AG09319 (cell line): ENCODE measurements at regions not wholly inside any gene's neighbourhood (a gene's known extent, or its start where the extent isn't known, plus 50 kb on each side); places are given as distances from the start of the nearest gene placed in this dataset.
"Not testable (repeated sequence)": the region's sequence is repeated elsewhere in the genome, so short reads cannot be mapped to it uniquely, and the experiment has no call there.

Experiments used
- DNase-seq: peaks from one replicate; pipeline ENCODE4 v3.0.0-alpha.2; 2010; ENCODE audit warnings: low read depth; ENCODE audit errors: extremely low read depth
- TF ChIP-seq, protein P1 (sequence below): IDR thresholded peaks from 2 replicates; pipeline ENCODE4 v1.5.1; 2011; ENCODE audit warnings: low read depth, mild to moderate bottlenecking, inconsistent platforms, low read length, moderate library complexity

DNA sequence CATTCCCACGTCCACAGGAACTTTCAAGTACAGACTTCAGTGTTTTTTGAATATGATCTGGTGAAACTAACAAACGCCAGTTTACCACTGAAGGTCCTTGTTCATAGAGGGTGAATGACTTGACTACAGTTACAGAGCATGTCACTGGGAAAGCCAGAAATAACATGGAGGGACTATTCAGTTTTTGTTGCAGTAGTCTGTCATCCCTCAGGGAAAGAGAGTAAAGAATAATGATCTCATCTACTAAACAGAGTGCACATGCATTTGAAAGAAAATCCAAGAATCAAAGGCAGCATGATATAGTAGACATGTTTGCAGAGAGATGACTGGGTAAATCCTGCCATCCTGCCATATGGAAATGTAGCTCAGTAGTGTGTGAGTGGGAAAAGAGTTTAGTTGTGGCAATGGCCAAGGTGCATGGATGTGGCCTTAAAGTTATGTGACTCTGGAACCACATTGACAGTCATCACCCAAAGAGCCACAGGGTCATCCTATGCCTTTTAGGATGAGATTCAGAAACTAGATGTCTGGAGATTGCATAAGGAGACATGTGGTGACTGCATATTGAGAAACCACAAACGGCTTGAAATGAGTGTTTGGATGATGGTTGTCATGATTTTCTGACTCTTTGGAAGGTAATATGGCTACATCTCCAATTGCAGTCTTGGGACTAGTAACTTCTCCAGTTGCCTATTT is 125.3 kb upstream of the ZEB2 start:
- no peak for DNase-seq
- TF ChIP-seq, protein P1, sequence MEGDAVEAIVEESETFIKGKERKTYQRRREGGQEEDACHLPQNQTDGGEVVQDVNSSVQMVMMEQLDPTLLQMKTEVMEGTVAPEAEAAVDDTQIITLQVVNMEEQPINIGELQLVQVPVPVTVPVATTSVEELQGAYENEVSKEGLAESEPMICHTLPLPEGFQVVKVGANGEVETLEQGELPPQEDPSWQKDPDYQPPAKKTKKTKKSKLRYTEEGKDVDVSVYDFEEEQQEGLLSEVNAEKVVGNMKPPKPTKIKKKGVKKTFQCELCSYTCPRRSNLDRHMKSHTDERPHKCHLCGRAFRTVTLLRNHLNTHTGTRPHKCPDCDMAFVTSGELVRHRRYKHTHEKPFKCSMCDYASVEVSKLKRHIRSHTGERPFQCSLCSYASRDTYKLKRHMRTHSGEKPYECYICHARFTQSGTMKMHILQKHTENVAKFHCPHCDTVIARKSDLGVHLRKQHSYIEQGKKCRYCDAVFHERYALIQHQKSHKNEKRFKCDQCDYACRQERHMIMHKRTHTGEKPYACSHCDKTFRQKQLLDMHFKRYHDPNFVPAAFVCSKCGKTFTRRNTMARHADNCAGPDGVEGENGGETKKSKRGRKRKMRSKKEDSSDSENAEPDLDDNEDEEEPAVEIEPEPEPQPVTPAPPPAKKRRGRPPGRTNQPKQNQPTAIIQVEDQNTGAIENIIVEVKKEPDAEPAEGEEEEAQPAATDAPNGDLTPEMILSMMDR = no peak

DNA sequence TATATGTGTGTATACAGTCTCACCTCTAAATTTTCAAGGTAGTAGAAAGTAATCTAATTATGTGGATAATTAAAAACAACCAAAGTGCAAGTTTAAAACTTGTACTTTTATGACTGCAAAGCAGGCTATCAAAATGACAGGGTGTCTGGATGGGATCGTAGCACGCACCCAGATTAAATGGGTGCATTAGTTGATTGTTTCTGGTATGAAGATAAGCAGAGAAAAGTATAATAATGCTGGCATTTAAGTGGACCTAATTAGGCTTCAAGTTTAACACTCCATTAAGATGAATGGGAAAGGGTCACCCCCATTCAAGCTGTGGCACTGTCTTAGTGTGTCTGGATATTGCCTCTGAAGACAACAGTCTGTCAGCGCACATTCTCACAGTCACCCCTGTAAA is 124.6 kb upstream of the ZEB2 start:
- TF ChIP-seq, protein P1 = no peak
- DNase-seq = no peak

DNA sequence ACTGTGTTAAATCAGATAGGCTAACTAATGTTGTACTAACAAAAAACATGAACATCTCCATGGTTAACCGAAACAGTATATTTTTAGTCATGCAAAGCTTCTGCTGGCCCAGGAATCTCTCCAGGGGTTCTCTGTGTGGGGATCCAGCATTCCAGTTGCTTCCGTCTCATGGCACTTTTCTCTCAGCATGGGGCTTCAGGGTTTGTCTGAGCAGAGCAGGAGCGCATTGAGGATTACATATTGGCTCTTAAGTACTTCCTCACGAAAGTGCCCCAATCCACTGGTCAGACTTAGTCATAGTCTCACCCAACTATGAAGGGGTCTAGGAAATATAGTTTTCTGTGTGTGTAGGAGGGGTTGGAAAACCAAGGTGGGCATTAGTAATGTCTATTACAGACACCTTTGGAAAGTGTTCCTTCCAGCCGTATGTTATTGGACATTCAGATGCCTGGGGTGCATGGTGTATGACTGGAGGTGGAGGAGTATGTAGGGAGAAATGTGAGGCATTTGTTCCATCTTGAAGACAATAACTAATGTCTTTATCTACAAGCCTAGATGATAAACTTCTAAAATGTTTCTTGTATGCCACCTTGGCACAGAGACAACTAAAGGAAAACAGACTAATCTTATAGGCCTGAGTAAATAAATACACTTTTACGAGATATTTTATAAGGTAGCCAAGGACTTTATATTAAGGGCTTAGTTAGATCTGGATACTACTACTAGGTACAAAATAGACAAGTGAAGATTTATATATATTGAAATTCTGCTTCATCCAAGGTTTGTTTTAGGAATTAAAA is 123.8 kb upstream of the ZEB2 start:
- no peak for DNase-seq
- TF ChIP-seq, protein P1 = no peak

DNA sequence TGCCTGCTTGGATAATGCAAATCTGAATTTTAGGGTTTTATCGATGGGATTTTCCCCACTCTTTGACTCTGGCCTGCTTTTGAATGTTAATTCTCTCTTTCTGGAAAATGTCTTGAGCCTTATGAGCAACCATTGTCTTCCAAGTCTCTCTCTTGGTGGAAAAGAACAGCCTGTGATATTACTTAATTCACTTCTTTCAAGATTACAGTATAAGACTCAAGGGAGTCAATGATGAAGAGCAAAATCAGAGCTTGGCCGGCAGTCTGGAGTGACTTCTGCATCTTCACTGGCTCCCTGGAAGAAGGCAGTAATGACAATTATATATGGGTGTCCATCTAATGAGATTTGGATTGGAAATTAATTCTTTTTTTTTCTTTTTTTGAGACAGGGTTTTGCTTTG is 122.9 kb upstream of the ZEB2 start:
- TF ChIP-seq, protein P1 = no peak
- DNase-seq = no peak

DNA sequence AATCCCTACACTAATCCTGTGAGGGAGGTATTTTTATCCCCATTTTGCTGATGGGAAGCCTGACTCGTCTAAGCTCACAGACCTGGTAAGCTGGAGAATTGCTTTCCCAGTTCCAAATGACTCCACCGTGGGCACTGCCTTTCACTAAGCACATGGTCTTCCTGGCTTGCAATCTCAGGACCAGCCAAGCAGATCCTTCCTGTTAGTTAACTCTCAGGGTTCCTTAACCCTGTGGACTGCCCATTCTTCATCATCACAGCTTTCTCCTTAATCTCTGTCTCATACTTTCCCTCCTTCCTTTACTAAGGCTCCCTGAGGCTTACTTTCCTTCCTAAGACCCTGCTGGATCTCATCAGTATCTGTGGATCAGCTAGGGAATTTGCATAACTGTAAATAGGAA is 122.2 kb upstream of the ZEB2 start:
- DNase-seq = no peak

DNA sequence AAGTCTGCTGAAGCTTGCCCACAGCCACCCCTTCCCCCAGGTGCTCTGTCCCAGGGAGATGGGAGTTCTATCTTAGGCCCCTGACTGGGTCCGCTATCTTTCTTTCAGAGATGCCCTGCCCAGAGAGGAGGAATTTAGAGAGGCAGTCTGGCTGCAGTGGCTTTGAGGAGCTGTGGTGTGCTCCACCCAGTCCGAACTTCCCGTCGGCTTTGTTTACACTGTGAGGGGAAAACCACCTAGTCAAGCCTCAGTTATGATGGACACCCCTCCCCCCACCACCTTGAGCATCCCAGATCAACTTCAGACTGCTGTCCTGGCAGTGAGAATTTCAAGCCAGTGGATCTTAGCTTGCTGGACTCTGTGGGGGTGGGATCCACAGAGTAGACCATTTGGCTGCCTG is 118.3 kb upstream of the ZEB2 start:
- DNase-seq = not testable (repeated sequence)

More for the DNA sequence above, 122.2 kb upstream of the ZEB2 start:
- TF ChIP-seq, protein P1 = no peak

DNA sequence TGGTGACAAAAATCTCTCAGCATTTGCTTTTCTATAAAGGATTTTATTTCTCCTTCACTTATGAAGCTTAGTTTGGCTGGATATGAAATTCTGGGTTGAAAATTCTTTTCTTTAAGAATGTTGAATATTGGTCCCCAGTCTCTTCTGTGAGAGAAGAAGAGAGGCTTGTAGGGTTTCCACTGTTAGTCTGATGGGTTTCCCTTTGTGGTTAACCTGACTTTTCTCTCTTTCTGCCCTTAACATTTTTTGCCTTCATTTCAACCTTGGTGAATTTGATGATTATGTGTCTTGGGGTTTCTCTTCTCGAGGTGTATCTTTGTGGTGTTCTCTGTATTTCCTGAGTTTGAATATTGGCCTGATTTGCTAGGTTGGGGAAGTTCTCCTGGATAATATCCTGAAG is 116.9 kb upstream of the ZEB2 start:
- DNase-seq = not testable (repeated sequence)

DNA sequence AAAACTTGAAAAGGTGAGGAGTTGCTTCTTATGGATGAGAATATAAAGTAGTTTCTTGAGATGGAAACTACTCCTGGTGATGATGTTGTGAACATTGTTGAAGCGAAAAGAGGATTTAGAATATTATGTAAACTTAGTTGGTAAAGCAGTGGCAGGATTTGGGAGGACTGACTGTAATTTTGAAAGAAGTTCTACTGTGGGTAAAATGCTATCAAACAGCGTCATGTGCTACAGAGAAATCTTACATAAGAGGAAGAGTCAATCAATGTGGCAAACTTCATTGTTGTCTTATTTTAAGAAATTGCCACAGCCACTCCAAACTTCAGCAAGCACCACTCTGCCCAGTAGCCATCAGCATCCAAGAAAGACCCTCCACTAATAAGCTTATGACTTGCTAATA is 112.9 kb upstream of the ZEB2 start:
- DNase-seq = no peak

More for the DNA sequence above, 112.9 kb upstream of the ZEB2 start:
- TF ChIP-seq, protein P1 = no peak
